ENCODE measurements at regions not wholly inside any gene's neighbourhood (a gene's known extent, or its start where the extent isn't known, plus 50 kb on each side); places are given as distances from the start of the nearest gene placed in this dataset.

- H3K4me1 ChIP-seq (ENCODE audit: low read depth, poor library complexity, severe bottlenecking) = no peaks in the 10 kb centered on the region
- no peak for TF ChIP-seq CTCF (conservative IDR thresholded peaks at IDR 0.05; ENCODE audit: low read depth, low read length)
- H3K27ac ChIP-seq = no peak overlapping the region
- no peaks in the 10 kb centered on the region for H3K36me3 ChIP-seq (ENCODE audit: insufficient read depth)
- no peaks in the 10 kb centered on the region for H4K20me1 ChIP-seq (ENCODE audit: insufficient read depth)
- no peak overlapping the region for H2AFZ ChIP-seq (ENCODE audit: low read depth)
- no peaks in the 10 kb centered on the region for H3K27me3 ChIP-seq (ENCODE audit: insufficient read depth, low read depth)
- no peaks in the 10 kb centered on the region for H3K79me2 ChIP-seq (ENCODE audit: insufficient read depth, low read depth)
- no peak overlapping the region for H3K4me3 ChIP-seq (IDR thresholded peaks at IDR 0.05; ENCODE audit: insufficient read depth, low read depth, low read length)
- H3K9ac ChIP-seq = no peak overlapping the region
- no peak overlapping the region for H3K4me2 ChIP-seq
Observed at GRCh38 chr12:91507754-91508153, 325.1 kb upstream of the DCN start.

GRCh38 chr12:91506452-91506851 is 323.8 kb upstream of the DCN start:
- Histone ChIP-seq H4K20me1 (ENCODE audit: insufficient read depth) (no peaks in the 10 kb centered on the region), H3K4me2 (no peak overlapping the region), H3K36me3 (ENCODE audit: insufficient read depth) (no peaks in the 10 kb centered on the region), H3K4me3 (IDR thresholded peaks at IDR 0.05; ENCODE audit: insufficient read depth, low read depth, low read length) (no peak overlapping the region), H3K9ac (no peak overlapping the region), H3K4me1 (ENCODE audit: low read depth, poor library complexity, severe bottlenecking) (no peaks in the 10 kb centered on the region), H3K27me3 (ENCODE audit: insufficient read depth, low read depth) (no peaks in the 10 kb centered on the region), H2AFZ (ENCODE audit: low read depth) (no peak overlapping the region), H3K27ac (no peak overlapping the region), H3K79me2 (ENCODE audit: insufficient read depth, low read depth) (no peaks in the 10 kb centered on the region)
- no peak for TF ChIP-seq CTCF (conservative IDR thresholded peaks at IDR 0.05; ENCODE audit: low read depth, low read length)

- Histone ChIP-seq H4K20me1 (ENCODE audit: insufficient read depth) (no peaks in the 10 kb centered on the region), H3K36me3 (ENCODE audit: insufficient read depth) (no peaks in the 10 kb centered on the region), H3K4me3 (IDR thresholded peaks at IDR 0.05; ENCODE audit: insufficient read depth, low read depth, low read length) (no peak overlapping the region), H2AFZ (ENCODE audit: low read depth) (no peak overlapping the region), H3K27me3 (ENCODE audit: insufficient read depth, low read depth) (no peaks in the 10 kb centered on the region), H3K9ac (no peak overlapping the region), H3K4me1 (ENCODE audit: low read depth, poor library complexity, severe bottlenecking) (no peaks in the 10 kb centered on the region), H3K4me2 (no peak overlapping the region), H3K27ac (no peak overlapping the region), H3K79me2 (ENCODE audit: insufficient read depth, low read depth) (no peaks in the 10 kb centered on the region)
- no peak for TF ChIP-seq CTCF (conservative IDR thresholded peaks at IDR 0.05; ENCODE audit: low read depth, low read length)
Observed at GRCh38 chr12:91505006-91505405, 322.4 kb upstream of the DCN start.

GRCh38 chr12:91502208-91502607 is 319.6 kb upstream of the DCN start:
- H4K20me1 ChIP-seq (ENCODE audit: insufficient read depth) = no peaks in the 10 kb centered on the region
- no peaks in the 10 kb centered on the region for H3K27me3 ChIP-seq (ENCODE audit: insufficient read depth, low read depth)
- no peaks in the 10 kb centered on the region for H3K36me3 ChIP-seq (ENCODE audit: insufficient read depth)
- H2AFZ ChIP-seq (ENCODE audit: low read depth) = no peak overlapping the region
- no peak for TF ChIP-seq CTCF (conservative IDR thresholded peaks at IDR 0.05; ENCODE audit: low read depth, low read length)
- no peaks in the 10 kb centered on the region for H3K4me1 ChIP-seq (ENCODE audit: low read depth, poor library complexity, severe bottlenecking)
- H3K9ac ChIP-seq = no peak overlapping the region
- no peak overlapping the region for H3K27ac ChIP-seq
- H3K4me2 ChIP-seq = no peak overlapping the region
- H3K79me2 ChIP-seq (ENCODE audit: insufficient read depth, low read depth) = no peaks in the 10 kb centered on the region
- H3K4me3 ChIP-seq (IDR thresholded peaks at IDR 0.05; ENCODE audit: insufficient read depth, low read depth, low read length) = no peak overlapping the region

- no peak for TF ChIP-seq CTCF (conservative IDR thresholded peaks at IDR 0.05; ENCODE audit: low read depth, low read length)
- Histone ChIP-seq H2AFZ (ENCODE audit: low read depth) (no peak overlapping the region), H3K4me2 (no peak overlapping the region), H3K9ac (no peak overlapping the region), H3K27me3 (ENCODE audit: insufficient read depth, low read depth) (no peaks in the 10 kb centered on the region), H4K20me1 (ENCODE audit: insufficient read depth) (no peaks in the 10 kb centered on the region), H3K4me3 (IDR thresholded peaks at IDR 0.05; ENCODE audit: insufficient read depth, low read depth, low read length) (no peak overlapping the region), H3K27ac (no peak overlapping the region), H3K36me3 (ENCODE audit: insufficient read depth) (no peaks in the 10 kb centered on the region), H3K4me1 (ENCODE audit: low read depth, poor library complexity, severe bottlenecking) (no peaks in the 10 kb centered on the region), H3K79me2 (ENCODE audit: insufficient read depth, low read depth) (no peaks in the 10 kb centered on the region)
Observed at GRCh38 chr12:91496337-91496736, 313.7 kb upstream of the DCN start.

All from KMS-11 (cell line).